Liver (tissue), 3 donors: ENCODE measurements at regions not wholly inside any gene's neighbourhood (a gene's known extent, or its start where the extent isn't known, plus 50 kb on each side); places are given as distances from the start of the nearest gene placed in this dataset.

ENCODE experiments used
- CTCF ChIP-seq: fragments of 150-350 bp; IDR thresholded peaks from 2 replicates; pipeline ENCODE4 v1.5.1; 2017; ENCODE audit warnings: improper control_type of control experiment, low read depth, low read length; ENCODE audit not compliant: missing input control
- GABPA ChIP-seq, 2 donors: IDR thresholded peaks in 1 of 2; conservative IDR thresholded peaks in 1 of 2; 2 replicates each; pipeline ENCODE4 v1.6.1; 2016; ENCODE audit warnings: antibody characterized with exemption in 2 of 2, mild to moderate bottlenecking in 1 of 2, moderate library complexity in 1 of 2
- JUND ChIP-seq, 2 donors: IDR thresholded peaks; 2 replicates each; pipeline ENCODE4 v1.6.1; 2016; ENCODE audit warnings: antibody characterized with exemption in 2 of 2
- RAD21 ChIP-seq, 2 donors: IDR thresholded peaks; 2 replicates each; pipeline ENCODE4 v1.6.1; 2016; ENCODE audit warnings: antibody characterized with exemption in 2 of 2, mild to moderate bottlenecking in 2 of 2
- TAF1 ChIP-seq: conservative IDR thresholded peaks from 2 replicates; pipeline ENCODE4 v1.6.1; 2016; ENCODE audit warnings: antibody characterized with exemption, mild to moderate bottlenecking
- TF ChIP-seq, protein P1 (sequence below): IDR thresholded peaks from 2 replicates; pipeline ENCODE4 v1.6.1; 2016; ENCODE audit warnings: antibody characterized with exemption, mild to moderate bottlenecking
- donor health status: healthy.
- donor health status: healthy.

DNA sequence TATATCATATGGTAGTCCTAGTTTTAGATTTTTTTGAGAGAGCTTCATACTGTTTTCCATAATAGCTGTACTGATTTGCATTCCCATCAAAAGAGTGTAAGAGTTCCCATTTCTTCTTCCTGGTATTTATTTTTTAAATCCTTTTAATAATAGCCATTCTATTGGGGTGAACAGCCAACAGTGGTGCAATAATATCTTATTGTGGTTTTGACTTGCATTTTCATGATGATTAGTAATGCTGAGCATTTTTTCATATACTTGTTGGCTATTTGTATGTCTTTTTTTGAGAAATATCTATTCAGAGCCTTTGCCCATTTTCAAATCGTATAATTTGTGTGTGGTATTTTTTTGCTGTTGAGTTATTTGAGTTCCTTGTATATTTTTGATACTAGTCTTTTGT is 167.4 kb downstream of the FZD1 start:
- TF ChIP-seq, protein P1, sequence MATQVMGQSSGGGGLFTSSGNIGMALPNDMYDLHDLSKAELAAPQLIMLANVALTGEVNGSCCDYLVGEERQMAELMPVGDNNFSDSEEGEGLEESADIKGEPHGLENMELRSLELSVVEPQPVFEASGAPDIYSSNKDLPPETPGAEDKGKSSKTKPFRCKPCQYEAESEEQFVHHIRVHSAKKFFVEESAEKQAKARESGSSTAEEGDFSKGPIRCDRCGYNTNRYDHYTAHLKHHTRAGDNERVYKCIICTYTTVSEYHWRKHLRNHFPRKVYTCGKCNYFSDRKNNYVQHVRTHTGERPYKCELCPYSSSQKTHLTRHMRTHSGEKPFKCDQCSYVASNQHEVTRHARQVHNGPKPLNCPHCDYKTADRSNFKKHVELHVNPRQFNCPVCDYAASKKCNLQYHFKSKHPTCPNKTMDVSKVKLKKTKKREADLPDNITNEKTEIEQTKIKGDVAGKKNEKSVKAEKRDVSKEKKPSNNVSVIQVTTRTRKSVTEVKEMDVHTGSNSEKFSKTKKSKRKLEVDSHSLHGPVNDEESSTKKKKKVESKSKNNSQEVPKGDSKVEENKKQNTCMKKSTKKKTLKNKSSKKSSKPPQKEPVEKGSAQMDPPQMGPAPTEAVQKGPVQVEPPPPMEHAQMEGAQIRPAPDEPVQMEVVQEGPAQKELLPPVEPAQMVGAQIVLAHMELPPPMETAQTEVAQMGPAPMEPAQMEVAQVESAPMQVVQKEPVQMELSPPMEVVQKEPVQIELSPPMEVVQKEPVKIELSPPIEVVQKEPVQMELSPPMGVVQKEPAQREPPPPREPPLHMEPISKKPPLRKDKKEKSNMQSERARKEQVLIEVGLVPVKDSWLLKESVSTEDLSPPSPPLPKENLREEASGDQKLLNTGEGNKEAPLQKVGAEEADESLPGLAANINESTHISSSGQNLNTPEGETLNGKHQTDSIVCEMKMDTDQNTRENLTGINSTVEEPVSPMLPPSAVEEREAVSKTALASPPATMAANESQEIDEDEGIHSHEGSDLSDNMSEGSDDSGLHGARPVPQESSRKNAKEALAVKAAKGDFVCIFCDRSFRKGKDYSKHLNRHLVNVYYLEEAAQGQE, result no peak
- no peak for TF ChIP-seq CTCF
- TF ChIP-seq RAD21 (IDR thresholded peaks at IDR 0.05), result no peak
- no peak for TF ChIP-seq TAF1
- no peak for TF ChIP-seq JUND (IDR thresholded peaks at IDR 0.05)
- TF ChIP-seq GABPA (IDR thresholded peaks at IDR 0.05 in 1 of 2, conservative IDR thresholded peaks at IDR 0.05 in 1 of 2), result no peak
